Calu3 (cell line): ENCODE measurements at regions not wholly inside any gene's neighbourhood (a gene's known extent, or its start where the extent isn't known, plus 50 kb on each side); places are given as distances from the start of the nearest gene placed in this dataset.

Source experiments
- BruUV-seq: library from RNA; stranded (reverse); fragments of 400-500 nt; replicated peaks from 2 replicates; lab custom pipeline; 2021; lab: Mats Ljungman, UMichigan
- CTCF ChIA-PET: fragments of 300-600 bp; sonication (Branson Sonifier 250); formaldehyde crosslinking; loops from one replicate; lab custom pipeline; 2022; ENCODE audit warnings: antibody characterized with exemption; lab: Charles Lee
- DNase-seq: peaks from one replicate; pipeline ENCODE4 v3.0.0; 2022
- H3K27ac Mint-ChIP-seq: one replicate; pipeline ENCODE4 v1.8.0; 2022; ENCODE audit warnings: mixed read lengths; ENCODE audit not compliant: unreplicated experiment
- H3K27me3 Mint-ChIP-seq: one replicate; pipeline ENCODE4 v1.8.0; 2022; ENCODE audit warnings: mixed read lengths; ENCODE audit not compliant: unreplicated experiment
- H3K36me3 Mint-ChIP-seq: one replicate; pipeline ENCODE4 v1.8.0; 2022; ENCODE audit warnings: mild to moderate bottlenecking, moderate library complexity, mixed read lengths; ENCODE audit not compliant: insufficient read depth, unreplicated experiment
- H3K4me1 Mint-ChIP-seq: one replicate; pipeline ENCODE4 v1.8.0; 2022; ENCODE audit warnings: mild to moderate bottlenecking, low read depth, mixed read lengths; ENCODE audit not compliant: unreplicated experiment
- H3K4me3 Mint-ChIP-seq: one replicate; pipeline ENCODE4 v1.8.0; 2022; ENCODE audit warnings: mild to moderate bottlenecking, low read depth, moderate library complexity, mixed read lengths; ENCODE audit not compliant: unreplicated experiment
- H3K9me3 Mint-ChIP-seq: one replicate; pipeline ENCODE4 v1.8.0; 2022; ENCODE audit warnings: low read depth, mixed read lengths; ENCODE audit not compliant: unreplicated experiment
- CTCF ChIP-seq: fragments of 200-600 bp; IDR thresholded peaks from one replicate; pipeline ENCODE4 v1.8.0; 2022; ENCODE audit warnings: antibody characterized with exemption; ENCODE audit not compliant: unreplicated experiment
- intact Hi-C: fragments of 100-400 bp; cut with micrococcal nuclease; formaldehyde crosslinking; loops from one replicate; pipeline ENCODE4 v1.10.0; 2022; ENCODE audit not compliant: unreplicated experiment

DNA sequence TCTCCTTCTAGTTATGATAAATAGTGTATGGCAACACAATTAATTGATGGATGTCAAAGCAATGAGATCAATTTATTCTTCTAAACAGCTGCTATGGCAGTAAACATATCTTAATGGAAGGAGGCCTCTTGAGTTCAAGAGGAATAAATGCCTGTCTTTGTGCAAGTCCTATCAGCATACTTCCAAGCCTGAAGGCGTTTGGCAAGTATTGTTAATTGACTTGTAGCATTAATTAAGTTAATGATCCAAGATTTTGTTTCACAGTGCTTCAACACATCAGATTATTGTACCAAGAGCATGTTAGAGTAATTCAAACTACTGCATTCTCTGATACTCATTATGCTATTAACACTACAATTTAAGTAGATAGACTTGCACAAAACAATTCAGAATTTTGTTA is 144.8 kb downstream of the FAT4 start:
- Mint-ChIP-seq H3K9me3 (no peaks in the 10 kb centered on the region), H3K4me1 (no peaks in the 10 kb centered on the region), H3K36me3 (no peaks in the 10 kb centered on the region), H3K4me3 (no peak overlapping the region), H3K27me3 (no peaks in the 10 kb centered on the region), H3K27ac (no peak overlapping the region)
- intact Hi-C loops: no loop called here
- DNase-seq: no peak
- CTCF ChIA-PET: no interaction called here
- no TSS peak for BruUV-seq
- no peak for TF ChIP-seq CTCF

GRCh38 chr4:125461676-125462363 is 147.1 kb downstream of the FAT4 start:
- BruUV-seq: no TSS peak
- TF ChIP-seq CTCF: no peak
- no peaks in the 10 kb centered on the region for H3K36me3 Mint-ChIP-seq
- intact Hi-C loops: no loop called here
- CTCF ChIA-PET: no interaction called here
- H3K27ac Mint-ChIP-seq: no peak overlapping the region
- no peak overlapping the region for H3K4me3 Mint-ChIP-seq
- no peaks in the 10 kb centered on the region for H3K27me3 Mint-ChIP-seq
- DNase-seq: no peak
- no peaks in the 10 kb centered on the region for H3K4me1 Mint-ChIP-seq
- no peaks in the 10 kb centered on the region for H3K9me3 Mint-ChIP-seq

- Mint-ChIP-seq H3K36me3 (no peaks in the 10 kb centered on the region), H3K27ac (no peak overlapping the region), H3K27me3 (no peaks in the 10 kb centered on the region), H3K4me1 (no peaks in the 10 kb centered on the region), H3K9me3 (no peaks in the 10 kb centered on the region), H3K4me3 (no peak overlapping the region)
- DNase-seq: no peak
- no TSS peak for BruUV-seq
- no peak for TF ChIP-seq CTCF
- CTCF ChIA-PET: no interaction called here
- intact Hi-C loops: no loop called here
These were observed 149.4 kb downstream of the FAT4 start for GRCh38 chr4:125464146-125464545.

DNA sequence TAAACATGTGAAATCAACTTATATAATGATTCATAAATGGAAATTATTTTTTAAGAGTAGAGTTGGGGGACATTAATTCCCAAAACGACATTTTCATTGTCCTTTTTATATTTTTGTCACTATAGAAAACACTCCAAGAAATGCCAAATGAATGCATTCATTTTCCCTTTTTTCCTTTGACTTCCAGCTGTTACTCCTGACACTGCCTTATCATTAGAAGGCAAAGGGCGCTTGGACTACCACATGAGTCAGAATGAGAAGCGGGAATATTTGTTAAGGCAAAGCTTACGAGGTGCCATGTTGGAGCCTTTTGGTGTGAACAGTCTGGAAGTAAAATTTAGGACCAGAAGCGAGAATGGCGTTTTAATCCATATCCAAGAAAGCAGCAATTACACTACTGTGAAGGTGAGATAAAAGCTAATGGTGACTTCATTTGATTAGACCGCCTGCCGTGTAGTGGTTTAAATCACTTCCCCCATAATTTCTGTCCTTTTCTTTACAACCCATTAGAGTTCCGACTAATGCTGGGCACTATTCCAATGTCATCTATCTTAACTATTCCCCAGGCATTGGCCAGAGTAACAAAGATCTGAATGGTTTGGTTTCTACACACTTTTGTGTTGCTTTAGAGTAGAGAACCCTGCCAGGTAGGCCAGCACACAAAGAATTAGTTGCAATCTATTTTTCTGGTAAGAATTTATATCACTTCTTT is 166.7 kb downstream of the FAT4 start:
- no peak for TF ChIP-seq CTCF
- Mint-ChIP-seq H3K36me3 (no peaks in the 10 kb centered on the region), H3K9me3 (no peaks in the 10 kb centered on the region), H3K4me1 (no peaks in the 10 kb centered on the region), H3K4me3 (no peak overlapping the region), H3K27me3 (no peaks in the 10 kb centered on the region), H3K27ac (no peak overlapping the region)
- CTCF ChIA-PET: no interaction called here
- no peak for DNase-seq
- no TSS peak for BruUV-seq
- intact Hi-C loops: no loop called here
